Fibroblast of skin of right biceps (primary cell): ENCODE measurements at regions not wholly inside any gene's neighbourhood (a gene's known extent, or its start where the extent isn't known, plus 50 kb on each side); places are given as distances from the start of the nearest gene placed in this dataset.

Source experiments
- DNase-seq: peaks from one replicate; pipeline ENCODE4 v3.0.0-alpha.2; 2013

GRCh38 chr4:11898796-11899195, 470.1 kb upstream of the HS3ST1 start:
- DNase-seq: no peak

GRCh38 chr4:11895766-11896165, 467.1 kb upstream of the HS3ST1 start:
- DNase-seq: no peak

- DNase-seq: no peak
These were observed 466.3 kb upstream of the HS3ST1 start for GRCh38 chr4:11894977-11895376.

DNA sequence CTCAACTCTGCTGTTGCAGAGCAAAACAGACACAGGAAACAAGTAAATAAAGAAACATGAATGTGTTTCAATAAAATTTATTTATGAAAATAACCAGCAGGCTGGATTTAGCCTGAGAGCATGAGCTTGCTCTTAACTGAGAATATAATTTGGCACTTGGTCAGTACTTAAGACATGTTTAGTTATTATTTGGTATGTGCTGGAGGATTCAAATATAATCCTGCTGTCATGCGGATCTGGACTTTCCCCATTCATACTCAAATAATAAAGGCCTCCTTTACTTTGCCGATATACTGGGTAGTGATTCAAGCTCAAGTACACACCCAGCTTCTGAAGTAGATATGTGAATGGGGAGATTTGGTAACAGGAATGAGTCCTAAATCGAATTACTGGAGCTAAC, 465.5 kb upstream of the HS3ST1 start:
- DNase-seq: no peak

DNA sequence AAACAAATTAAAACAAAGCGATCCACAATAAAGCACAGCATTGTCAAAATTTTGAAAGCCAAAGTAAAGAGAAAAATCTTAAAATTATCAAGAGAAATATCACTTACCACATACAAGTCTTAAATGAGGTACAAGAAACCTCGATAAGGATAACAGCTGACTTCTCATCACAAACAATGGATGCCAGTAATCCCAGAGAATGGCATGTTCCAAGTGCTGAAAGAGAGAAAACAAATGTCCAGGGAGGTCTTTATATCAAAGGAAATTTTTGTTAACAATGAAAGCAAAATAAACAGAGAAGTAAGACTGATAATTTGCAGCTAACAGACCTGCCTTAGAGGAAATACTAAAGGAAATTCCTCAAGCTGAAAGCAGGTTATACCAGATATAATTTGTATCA, 460.4 kb upstream of the HS3ST1 start:
- DNase-seq: no peak

- no peak for DNase-seq
These were observed 453.3 kb upstream of the HS3ST1 start for GRCh38 chr4:11881947-11882346.

DNA sequence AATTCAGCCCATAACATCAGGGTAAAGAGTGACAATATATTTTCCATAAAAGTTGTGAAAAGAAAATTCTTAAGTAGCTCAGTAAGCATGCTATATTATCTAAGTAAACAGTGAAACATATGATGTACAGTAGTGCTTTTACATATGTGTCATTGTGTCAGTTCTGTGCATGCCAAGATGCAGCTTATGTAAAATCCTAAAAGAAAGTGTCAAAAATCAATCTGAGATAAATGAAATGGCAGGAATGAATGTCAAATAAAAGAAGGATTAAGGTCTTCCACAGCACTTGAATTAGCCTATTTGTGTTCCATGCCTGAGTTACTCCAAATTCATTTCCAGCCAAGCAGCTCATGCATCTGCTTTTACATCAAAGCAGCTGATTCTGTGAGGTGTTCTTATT, 452.7 kb upstream of the HS3ST1 start:
- DNase-seq: no peak

DNA sequence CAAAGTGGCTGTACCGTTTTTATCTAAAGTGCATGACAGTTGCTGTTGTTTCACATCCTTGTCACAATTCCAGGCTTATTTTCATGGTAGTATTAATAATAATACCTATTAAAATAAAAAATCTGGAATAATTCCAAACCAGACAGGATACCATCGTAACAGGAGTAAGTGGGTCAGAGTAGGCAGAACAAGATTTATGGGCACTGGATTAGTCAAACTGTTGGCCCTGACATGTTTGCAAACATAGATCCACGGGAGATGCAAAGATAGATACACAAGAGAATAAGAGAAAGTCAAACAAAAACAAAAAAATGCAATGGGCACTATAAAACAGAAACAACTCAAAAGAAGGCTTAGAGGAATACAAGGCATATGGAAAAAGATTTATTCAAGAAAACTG, 449.5 kb upstream of the HS3ST1 start:
- DNase-seq: no peak

- no peak for DNase-seq
These were observed 447.4 kb upstream of the HS3ST1 start for GRCh38 chr4:11876104-11876503.

GRCh38 chr4:11869191-11869870, 440.6 kb upstream of the HS3ST1 start:
- DNase-seq: no peak

GRCh38 chr4:11866391-11866790, 437.7 kb upstream of the HS3ST1 start:
- no peak for DNase-seq

DNA sequence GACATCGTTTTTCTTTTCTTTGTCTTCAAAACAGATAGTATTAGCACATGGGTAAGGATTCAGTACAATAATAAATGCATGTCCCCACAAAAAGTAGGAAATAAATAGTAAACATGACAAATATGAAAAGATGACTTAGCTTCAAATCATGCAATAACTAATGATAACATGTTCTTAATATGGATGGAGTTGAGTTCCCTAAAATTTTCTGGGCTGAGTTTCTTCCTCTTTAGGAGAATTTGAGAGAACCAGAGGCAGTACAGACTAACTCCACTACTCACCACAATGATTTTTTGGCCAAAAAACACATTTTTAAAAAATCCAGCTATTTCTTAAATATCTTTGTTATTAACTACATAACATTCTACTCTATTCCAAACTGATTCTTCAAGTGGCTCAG, 432.3 kb upstream of the HS3ST1 start:
- no peak for DNase-seq

DNA sequence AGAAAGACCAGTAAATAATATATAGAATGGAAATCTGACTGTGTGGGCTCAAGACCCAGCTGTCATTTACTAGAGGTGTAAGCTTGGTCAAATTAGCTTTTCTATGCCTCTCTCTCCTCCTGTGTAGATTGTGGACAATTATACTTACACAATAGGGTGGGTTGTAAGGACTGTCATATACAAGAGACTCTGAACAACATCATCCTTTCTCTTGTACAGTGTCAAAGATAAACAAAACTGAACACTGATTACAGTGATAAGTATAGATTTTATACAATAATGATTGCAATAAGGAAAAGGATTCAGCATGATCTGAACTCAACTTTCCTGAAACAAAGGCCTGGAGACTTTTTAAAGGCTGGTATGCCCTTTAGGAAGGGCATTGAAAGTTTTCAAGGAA, 429.2 kb upstream of the HS3ST1 start:
- DNase-seq: no peak

DNA sequence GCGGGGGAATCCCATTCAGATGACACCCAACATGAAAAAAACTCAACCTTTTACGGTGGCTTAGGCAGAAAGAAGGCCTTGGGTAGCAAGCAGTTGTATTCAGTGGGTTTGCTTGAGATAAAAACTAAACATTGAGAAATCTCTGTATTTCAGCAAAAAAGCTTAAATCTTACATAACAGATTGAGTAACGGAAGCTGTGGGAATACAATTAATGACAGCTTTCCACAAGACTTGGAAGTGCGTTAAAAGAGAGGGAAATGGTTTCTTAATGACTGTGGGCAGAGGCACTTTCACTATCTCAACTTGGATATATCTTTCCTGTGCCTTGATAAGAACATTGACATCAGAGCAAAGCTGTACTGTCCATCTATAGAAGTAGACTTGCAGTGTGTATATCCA, 418.5 kb upstream of the HS3ST1 start:
- DNase-seq: no peak

GRCh38 chr4:11843927-11844326, 415.2 kb upstream of the HS3ST1 start:
- no peak for DNase-seq

DNA sequence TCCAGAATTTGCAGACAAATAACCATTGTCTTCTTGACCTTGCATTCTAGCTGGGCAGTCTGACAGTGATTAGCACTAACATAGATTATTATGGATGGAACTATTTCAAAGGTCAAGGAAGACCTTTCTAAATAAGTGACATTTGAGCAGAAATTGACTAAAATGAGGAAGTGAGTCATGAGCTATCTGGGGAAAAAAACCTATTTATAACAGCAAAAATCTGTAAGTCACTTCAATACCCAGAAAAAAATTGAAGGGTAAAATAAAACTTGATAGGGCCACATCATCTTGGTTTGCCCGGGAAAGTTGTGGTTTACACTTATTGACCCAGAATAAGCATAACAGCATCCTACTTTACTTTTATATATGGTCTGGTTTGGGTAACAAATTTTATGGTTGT, 414.6 kb upstream of the HS3ST1 start:
- DNase-seq: no peak

GRCh38 chr4:11842620-11843263, 414.0 kb upstream of the HS3ST1 start:
- DNase-seq: no peak

GRCh38 chr4:11839889-11840288, 411.2 kb upstream of the HS3ST1 start:
- no peak for DNase-seq

GRCh38 chr4:11831739-11832138, 403.0 kb upstream of the HS3ST1 start:
- no peak for DNase-seq

DNA sequence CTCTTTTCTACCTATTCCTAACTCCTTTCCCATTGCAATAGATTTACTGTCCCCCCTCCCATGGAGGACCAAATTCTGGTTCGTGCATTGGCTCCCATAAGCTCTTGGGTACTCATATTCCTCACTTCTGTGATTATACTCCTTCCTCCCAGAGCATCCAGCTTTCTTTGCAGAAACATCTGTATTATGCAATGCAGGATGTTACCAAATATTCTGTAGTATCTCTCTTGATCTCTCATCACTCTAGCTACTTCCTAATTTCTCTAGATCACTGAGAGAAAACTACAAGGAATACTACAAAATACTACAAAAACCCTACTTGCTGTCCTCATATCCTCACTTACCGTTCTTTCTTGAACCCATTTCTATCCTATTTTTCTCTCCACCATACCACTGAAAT, 395.9 kb upstream of the HS3ST1 start:
- DNase-seq: no peak

DNA sequence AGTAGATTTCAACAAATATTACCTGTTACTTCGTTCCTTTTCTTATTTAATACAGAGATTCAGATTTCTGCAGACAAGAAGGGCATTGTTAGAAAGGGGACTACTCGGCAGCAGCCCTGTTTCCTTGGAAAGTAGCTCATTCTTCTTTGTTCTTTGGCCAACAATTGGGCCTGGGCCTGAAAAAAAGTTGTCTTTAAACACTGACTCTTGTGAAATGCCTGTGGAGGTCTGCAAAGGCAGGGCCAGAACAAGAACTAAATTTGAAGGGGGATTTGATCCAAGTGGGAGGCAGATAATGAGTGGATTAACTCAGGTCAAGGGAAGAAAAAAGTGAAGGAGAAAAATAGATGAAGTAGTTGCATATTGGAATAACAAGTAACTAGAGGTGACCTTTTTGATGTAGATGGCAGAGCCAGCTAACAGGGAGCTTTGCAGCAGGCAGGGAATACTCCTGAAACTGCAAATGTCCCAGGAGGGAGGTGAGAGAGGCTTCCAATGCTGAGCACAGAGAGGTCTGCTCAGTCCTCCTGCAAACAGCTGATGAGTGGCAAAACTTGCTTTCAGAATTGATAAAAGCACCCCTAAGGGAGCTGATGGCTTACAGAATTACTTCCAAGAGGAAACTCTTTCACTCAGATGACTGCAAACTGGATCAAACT, 393.2 kb upstream of the HS3ST1 start:
- DNase-seq: no peak

DNA sequence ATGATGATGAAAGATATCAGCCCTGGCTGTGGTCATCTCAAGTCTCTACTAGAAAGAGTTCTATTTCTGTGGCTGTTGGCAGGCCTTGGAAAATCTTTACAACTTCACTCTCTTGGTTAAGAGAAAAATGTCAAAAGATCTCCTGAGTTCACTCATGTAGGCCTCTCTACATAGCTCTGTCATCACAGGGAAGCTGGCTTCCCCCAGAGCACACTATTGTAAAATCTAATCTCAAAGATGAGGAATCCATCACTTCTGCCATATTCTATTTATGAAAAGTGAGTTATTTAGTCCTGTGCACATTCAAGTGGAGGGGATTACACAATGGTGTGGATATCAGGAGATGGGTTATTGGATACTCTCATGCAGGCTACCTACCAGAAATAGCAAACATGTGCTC, 388.4 kb upstream of the HS3ST1 start:
- no peak for DNase-seq

GRCh38 chr4:11814758-11815157, 386.1 kb upstream of the HS3ST1 start:
- no peak for DNase-seq

GRCh38 chr4:11813951-11814446, 385.3 kb upstream of the HS3ST1 start:
- no peak for DNase-seq
